Inflammatory macrophage (primary cell): ENCODE measurements at regions not wholly inside any gene's neighbourhood (a gene's known extent, or its start where the extent isn't known, plus 50 kb on each side); places are given as distances from the start of the nearest gene placed in this dataset.
"Not testable (repeated sequence)": the region's sequence is repeated elsewhere in the genome, so short reads cannot be mapped to it uniquely, and the experiment has no call there.

Experiments used
- DNase-seq, 2 donors: peaks; one replicate each; pipeline ENCODE4 v3.0.0-alpha.2; 2020 to 2022

GRCh38 chr4:27366104-27366823 is 505.6 kb downstream of the STIM2 start:
- DNase-seq = no peak

DNA sequence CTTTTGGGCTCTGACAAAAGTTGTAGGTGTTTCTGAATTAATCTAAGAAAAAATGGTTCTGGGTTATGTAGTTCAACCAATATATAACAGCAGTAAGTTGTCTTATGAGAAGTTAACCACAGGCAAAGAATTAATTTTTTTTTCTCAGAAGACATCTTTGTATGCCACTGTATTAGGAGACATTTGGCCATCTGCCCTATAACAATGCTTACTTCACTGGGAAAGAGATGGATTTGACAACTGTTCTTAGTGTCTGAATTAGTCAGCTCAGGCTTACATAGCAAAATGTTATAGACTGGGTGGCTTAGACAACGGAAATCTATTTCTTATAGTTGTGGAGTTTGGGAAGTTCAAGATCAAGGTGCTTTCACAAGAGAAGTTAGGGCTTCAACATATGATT is 508.1 kb downstream of the STIM2 start:
- no peak for DNase-seq

- DNase-seq = no peak
These were observed 521.2 kb downstream of the STIM2 start for GRCh38 chr4:27381815-27382214.

DNA sequence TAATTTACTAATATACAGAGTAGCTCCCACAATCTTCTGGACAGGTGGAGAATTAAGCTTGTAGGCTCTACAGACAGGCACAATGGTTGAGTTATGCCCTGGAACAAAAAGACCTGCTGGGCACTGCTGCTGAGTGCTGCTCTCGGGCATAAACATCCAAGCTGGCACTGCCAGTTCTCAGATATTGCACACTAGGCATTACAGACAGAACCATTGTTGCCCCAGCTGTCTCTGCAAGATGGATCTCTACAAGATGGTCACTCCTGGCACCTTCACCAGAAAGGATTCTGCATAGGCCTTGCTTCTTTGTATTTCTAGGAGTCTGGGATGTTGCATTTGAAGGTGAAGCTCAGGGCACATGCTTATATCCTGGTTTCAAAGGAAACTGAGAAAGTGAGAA is 527.1 kb downstream of the STIM2 start:
- DNase-seq = no peak

GRCh38 chr4:27397886-27398285 is 537.2 kb downstream of the STIM2 start:
- DNase-seq = no peak

- DNase-seq = no peak
These were observed 538.1 kb downstream of the STIM2 start for GRCh38 chr4:27398631-27399310.

DNA sequence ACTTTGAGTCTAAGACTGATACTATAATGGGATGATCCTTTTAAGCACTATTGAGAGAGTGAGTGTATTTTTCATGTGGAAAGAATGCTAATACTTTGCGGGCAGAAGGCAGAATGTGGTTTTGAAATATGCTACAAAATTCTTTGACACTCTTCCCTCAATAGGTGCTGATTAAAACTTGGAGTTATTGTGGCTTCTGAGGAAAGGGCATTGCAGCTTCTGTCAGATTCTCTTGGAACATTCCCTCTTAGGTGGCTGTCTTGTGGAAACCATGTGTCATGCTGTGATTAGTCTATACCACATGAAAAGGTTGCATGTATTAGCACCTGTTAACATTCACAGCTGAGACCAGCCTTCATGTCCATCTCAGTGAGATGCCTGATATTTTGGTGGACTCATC is 547.0 kb downstream of the STIM2 start:
- DNase-seq = no peak

- no peak for DNase-seq
These were observed 552.0 kb downstream of the STIM2 start for GRCh38 chr4:27412613-27413012.

GRCh38 chr4:27414887-27415731 is 554.5 kb downstream of the STIM2 start:
- no peak for DNase-seq

DNA sequence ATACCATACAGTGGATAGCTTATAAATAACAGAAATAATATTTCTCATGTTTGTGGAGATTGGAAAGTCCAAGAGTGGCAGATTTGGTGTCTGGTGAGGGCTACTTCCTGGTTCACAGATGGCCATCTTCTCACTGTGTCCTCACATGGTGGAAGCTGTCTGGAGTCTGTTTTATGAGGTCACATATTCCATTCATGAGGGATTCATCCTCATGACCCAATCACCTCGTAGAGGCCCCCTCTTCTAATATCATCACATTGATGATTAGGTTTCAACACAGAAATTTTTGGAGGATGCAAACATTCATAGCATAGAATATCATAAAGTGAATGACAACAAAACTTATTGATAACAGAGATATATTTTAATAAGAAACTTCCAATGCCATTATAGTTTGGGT is 568.0 kb downstream of the STIM2 start:
- no peak for DNase-seq

DNA sequence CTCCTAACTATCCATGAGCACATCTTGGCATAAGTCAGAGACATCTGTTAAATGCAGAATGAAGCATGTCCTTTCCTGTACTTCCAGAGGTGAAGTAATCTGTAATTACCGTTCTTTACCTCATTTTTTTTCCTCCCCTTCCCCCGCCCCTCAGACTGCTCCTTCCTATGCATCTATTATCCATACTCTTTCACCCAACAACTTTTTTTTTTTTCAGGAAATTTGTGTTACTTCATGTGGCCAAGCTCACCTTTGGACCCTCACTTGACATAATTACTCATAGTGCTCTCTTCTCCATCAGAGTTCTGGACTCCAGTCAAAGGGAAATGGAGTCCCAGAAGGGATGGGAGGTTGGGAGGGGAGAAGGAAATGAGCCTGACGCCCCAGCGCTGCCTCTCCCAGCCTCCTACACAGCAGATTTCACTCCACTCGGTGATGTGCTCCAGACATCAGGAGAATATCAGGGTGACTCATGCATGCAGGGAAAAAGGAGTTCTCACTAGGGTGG is 568.8 kb downstream of the STIM2 start:
- DNase-seq = no peak

DNA sequence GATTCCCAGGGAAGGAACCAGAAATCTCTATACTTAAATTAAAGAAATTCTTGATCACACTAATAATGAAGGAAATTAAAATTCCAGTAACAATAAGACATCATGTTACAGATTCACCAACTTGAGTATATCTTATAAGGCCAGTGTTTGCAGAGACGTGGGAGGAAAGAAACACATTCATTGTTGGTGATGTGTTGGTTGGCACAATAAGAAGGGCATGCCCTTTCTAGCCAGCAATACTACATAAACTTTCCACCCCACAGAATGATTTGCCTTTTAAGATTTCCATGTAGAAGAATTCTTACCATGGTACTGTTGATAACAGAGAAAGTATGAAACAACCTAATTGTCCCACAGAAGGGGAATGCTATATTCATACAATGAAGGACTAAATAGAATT is 581.5 kb downstream of the STIM2 start:
- no peak for DNase-seq

DNA sequence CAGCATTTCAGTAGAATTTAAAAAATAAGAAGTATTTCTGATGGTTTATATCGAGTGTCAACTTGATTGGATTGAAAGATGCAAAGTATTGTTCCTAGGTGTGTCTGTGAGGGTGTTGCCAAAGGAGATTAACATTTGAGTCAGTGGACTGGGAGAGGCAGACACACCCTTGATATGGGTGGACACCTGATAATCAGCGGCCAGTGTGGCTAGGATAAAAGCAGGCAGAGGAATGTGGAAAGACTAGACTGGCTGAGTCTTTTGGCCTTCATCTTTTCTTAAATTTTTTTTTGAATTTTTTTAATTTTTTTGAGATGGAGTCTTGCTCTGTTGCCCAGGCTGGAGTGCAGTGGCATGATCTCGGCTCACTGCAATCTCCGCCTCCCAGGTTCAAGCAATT is 582.0 kb downstream of the STIM2 start:
- not testable (repeated sequence) for DNase-seq

- no peak for DNase-seq
These were observed 603.2 kb downstream of the STIM2 start for GRCh38 chr4:27463816-27464215.

- DNase-seq = no peak
These were observed 606.7 kb downstream of the STIM2 start for GRCh38 chr4:27467351-27467750.

- DNase-seq = no peak
These were observed 611.7 kb downstream of the STIM2 start for GRCh38 chr4:27472364-27472763.

DNA sequence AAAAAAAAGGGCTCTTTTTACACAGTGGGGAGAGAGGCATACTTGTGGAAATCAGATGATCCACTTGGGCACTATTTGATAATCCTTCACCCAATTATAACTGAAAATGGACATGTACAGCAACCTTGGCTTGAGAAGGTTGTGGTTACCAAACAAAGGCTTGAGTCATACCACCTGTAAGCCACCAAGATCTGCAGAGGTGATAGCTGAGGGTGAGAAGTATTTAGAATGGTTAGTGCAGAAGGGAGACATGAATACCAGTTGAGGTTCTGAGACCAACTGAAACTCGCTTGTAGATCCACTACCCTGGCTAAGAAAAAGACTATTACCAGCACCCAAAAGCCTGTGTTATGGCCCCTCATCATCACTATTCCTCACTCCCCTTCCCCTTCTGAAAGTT is 614.0 kb downstream of the STIM2 start:
- DNase-seq = no peak

GRCh38 chr4:27484216-27484615 is 623.6 kb downstream of the STIM2 start:
- DNase-seq = no peak

- DNase-seq = no peak
These were observed 629.7 kb downstream of the STIM2 start for GRCh38 chr4:27490315-27490714.

DNA sequence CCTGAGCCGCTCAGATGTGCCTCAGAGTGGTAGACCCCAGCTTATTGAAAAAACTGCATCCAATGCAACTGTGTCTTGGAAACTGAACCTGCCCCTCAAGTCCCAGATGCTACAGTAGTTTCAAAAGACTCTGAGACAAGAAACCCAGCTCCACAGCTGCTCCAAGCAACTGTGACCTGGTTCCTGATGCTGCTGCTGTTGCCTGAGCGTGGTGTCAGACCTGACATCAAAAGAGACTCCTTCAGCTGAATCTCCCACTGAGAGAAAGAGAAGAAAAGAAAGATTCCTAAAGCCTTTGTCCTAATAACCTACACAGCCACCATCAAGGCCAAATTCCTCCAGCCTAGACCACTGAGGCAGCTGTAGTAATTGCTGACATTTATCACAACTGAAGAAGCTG is 630.1 kb downstream of the STIM2 start:
- no peak for DNase-seq

- no peak for DNase-seq
These were observed 645.8 kb downstream of the STIM2 start for GRCh38 chr4:27506401-27506800.

GRCh38 chr4:27514711-27515110 is 654.1 kb downstream of the STIM2 start:
- no peak for DNase-seq

DNA sequence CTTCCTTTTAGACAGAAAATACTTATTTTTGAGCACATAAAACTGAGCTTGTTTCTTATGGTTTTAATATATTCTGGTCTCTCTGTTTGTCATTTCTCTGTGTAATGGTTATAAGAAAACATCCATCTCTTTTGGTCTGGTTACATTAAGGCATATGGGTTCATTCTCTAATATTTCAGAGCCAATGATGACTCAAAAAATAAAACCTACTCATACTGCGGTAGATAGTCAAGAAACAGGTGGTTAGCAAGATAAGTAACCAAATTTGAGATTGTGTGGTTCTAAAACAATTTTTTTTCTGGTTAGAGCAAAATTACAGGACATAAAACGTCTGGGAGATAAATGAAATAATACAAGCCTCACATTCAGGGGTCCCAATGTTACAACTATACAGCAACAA is 654.5 kb downstream of the STIM2 start:
- no peak for DNase-seq
